Stimulated activated CD4-positive, alpha-beta T cell treated with anti-CD3 and anti-CD28 coated beads, Interleukin-2, amount 100 ng/mL, for 48 hours (primary cell): ENCODE measurements at regions not wholly inside any gene's neighbourhood (a gene's known extent, or its start where the extent isn't known, plus 50 kb on each side); places are given as distances from the start of the nearest gene placed in this dataset.
"Not testable (repeated sequence)": the region's sequence is repeated elsewhere in the genome, so short reads cannot be mapped to it uniquely, and the experiment has no call there.

Experiments used
- DNase-seq, 2 donors: peaks; one replicate each; pipeline ENCODE4 v3.0.0-alpha.2; 2020

DNA sequence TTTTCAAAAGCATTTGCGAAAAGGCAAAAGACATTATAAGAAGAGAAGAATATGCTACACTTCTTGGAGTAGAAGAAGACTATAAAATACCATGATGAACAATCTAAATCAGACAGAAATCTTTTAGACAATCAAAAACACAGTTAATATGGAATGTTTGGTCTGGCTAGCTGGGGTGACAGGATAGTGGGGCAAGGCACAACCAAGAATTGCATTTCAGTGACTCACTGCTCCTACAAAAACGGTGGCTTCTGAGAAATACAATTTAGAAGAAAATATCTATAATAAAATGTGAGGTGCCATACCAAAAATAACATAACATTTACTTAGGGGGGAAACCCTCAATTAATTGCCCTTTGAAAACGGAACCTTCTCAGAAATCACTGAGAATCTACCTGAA is 363.4 kb downstream of the NPR3 start:
- DNase-seq = no peak

DNA sequence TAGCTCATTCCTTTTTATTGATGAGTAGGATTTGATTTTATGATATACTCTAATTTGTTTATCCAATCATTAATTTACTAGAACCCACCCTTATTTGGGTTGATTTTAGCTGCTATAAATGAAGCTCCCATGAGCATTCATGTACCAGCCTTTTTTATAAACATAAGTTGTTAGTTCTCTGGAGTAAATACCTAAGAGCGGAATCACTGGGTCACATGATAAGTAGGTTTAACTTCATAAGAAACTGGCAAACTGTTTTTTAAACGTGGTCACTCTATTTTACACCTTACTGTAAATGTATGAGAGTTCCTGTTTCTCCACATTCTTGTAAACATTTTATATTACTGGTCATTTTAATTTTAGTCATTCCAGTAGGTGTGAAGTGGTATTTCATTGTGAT is 364.6 kb downstream of the NPR3 start:
- no peak for DNase-seq

DNA sequence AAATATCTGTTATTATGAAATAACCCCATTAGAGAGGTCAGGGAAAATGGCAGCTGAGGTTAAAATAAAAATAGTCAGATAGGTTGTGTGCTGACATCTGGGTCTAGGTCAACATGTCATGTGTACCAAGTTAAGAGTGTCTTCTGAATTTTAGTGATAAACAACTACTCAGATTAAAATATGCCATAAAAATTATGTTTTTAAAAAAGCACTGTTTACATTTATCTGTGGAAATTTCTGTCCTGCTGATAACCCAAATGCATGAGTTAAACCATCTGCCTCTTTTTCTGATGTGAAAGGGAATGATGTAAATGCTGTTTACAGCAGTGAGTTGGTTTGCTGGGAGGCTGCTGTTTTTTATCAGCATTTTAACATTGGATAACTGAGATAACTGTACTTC is 361.2 kb upstream of the TARS1 start:
- no peak for DNase-seq

DNA sequence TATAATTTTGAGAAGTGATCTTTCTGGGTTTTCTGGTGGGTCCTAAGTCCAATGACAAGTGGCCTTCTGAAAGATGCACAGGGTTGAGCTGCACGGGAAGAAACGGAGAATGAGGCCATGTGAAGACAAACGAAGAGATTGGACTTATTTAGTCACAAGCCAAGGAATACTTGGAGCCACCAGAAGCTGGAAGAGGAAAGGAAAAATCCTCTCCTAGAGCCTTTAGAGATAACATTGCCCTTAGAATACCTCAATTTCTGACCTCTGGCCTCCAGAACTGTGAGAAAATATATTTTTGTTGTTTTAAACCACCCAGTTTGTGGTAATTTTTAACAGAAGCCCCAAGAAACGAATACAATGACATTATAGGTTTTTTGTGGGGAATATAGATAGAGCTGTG is 360.5 kb upstream of the TARS1 start:
- DNase-seq = no peak

- no peak for DNase-seq
Measured at GRCh38 chr5:33088176-33088575, 352.6 kb upstream of the TARS1 start.

GRCh38 chr5:33091571-33092363 is 349.0 kb upstream of the TARS1 start:
- no peak for DNase-seq

GRCh38 chr5:33092719-33093118 is 348.0 kb upstream of the TARS1 start:
- DNase-seq = no peak

DNA sequence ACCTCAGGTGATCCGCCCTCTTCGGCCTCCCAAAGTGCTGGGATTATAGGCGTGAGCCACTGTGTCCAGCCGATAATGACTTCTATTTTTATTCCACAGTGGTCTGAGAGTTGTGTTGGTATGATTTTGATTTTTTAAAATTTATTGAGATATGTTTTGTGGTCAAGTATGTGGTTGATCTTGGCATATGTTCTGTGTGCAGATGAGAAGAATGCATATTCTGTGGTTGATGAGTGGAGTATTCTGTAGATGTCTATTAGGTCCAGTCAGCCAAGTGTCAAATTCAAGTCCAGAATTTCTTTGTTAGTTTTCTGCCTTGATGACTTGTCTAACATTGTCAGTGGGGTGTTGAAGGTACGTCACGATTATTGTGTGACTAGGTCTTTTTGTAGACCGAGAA is 338.2 kb upstream of the TARS1 start:
- DNase-seq = no peak

GRCh38 chr5:33105521-33105941 is 335.2 kb upstream of the TARS1 start:
- DNase-seq = no peak

GRCh38 chr5:33110496-33110895 is 330.3 kb upstream of the TARS1 start:
- not testable (repeated sequence) for DNase-seq

DNA sequence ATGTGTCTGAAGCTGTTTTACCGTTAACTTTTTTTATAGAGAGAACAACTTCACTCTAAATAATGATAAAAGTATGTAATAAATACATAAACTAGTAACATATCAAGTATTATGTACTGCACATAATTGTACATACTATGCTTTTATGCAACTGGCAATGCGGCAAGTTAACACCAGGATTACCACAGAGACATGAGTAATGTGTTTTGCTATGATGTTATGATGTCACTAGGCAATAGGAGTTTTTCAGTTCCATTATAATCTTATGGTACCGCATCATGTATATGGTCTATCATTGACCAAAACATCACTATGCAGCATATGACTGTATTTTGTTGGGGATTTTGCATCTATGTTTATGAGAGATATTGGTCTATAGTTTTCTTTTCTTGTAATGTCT is 326.4 kb upstream of the TARS1 start:
- DNase-seq = no peak

GRCh38 chr5:33115467-33115866 is 325.3 kb upstream of the TARS1 start:
- DNase-seq = no peak

DNA sequence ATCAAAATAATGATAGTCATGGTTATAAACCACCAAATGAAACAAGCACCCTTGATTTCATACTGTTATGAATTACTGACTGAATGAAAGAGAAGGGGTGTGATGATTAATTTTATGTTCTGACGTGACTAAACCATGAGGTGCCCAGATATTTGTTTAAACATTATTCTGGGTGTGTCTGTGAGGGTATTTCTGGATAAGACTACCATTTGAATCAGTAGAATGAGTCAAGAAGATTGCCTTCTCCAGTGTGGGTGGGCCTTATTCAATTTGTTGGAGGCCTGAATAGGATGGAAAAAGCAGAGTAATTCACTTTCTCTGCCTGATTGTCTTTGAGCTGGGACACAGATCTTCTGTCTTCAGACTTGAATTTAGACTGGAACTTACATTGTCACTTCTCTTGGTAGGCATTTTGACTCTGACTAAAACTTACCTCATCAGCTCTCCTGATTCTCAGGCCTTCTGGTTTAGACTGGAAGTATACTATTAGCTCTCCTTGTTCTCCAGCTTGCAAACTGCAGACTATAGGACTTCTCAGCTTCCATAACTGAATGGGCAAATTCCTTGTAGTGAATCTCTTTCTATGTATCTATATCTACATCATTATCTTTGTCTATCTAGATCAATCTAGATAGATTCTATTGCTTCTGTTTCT is 321.9 kb upstream of the TARS1 start:
- no peak for DNase-seq

DNA sequence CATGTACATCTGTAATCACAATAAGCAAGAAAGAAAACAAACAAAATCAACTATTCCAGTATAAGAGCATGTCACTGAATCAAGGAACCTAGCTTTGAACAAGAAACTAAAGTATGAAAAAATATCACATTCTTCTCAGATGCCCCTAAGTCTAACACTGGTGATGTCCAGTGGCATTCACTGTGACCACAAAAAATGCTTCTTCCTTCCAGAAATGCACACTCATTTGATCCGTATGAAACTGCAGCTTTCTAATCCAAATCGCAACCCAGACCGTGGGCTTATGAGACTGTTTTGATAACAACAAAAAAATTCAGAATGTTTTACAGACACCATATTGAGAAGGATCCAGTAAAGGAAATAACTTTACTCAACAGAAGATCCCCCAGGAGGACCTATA is 320.1 kb upstream of the TARS1 start:
- no peak for DNase-seq

GRCh38 chr5:33129309-33129708 is 311.5 kb upstream of the TARS1 start:
- no peak for DNase-seq

DNA sequence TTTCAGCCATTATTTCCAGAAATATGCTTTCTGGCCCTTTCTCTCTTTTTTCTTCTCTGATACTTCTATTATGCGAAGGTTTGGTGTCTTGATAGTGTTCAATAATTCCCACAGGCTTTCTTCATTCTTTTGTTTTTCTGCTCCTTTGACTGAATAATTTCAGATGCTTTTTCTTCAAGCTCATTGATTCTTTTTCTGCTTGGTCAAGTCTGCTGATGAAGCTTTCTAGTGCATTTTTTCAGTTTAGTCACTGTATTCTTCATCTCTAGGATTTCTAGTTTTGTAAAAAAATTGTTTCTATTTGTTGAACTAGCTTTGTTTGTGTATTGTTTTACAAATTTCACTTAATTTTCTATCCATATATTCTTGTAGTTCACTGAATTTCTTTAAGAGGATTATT is 304.0 kb upstream of the TARS1 start:
- no peak for DNase-seq

DNA sequence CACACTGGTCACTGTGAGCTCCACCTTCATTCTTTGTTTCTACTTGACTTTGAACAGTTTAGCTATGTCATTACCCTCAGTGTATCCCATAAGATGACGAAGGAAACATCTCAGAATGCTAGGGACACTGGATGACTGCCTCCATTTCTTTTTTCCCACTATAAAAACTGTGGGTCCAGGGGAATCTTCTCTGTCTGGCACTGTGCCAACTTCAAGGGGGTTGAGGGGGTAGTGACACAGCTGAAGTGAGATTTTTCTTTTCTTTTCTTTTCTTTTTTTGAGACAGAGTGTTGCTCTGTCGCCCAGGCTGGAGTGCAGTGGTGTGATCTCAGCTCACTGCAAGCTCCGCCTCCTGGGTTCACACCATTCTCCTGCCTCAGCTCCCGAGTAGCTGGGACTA is 302.6 kb upstream of the TARS1 start:
- DNase-seq = not testable (repeated sequence)

GRCh38 chr5:33143405-33144123 is 297.2 kb upstream of the TARS1 start:
- no peak for DNase-seq

GRCh38 chr5:33146881-33147280 is 293.9 kb upstream of the TARS1 start:
- no peak for DNase-seq

GRCh38 chr5:33148076-33148513 is 292.7 kb upstream of the TARS1 start:
- DNase-seq = no peak

GRCh38 chr5:33153372-33153771 is 287.4 kb upstream of the TARS1 start:
- no peak for DNase-seq

DNA sequence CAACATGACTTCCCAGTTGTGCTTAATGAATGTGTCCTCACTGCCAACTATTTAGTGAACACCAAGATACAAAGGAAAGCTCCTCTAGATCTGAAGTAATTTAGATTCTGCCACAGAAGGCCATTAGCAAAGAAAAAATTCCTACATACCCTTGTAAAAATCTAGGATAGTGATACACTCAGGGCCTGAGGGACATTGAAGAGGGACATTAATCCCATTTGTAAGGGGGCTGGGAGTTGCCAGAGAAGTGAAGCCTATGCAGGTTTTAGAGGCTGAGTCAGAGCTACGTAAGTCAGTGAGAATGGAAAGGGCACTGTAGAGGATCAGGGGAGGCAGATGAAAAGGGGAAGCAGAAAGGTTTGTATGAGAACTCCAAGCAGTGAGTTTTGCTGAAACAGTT is 286.9 kb upstream of the TARS1 start:
- no peak for DNase-seq

DNA sequence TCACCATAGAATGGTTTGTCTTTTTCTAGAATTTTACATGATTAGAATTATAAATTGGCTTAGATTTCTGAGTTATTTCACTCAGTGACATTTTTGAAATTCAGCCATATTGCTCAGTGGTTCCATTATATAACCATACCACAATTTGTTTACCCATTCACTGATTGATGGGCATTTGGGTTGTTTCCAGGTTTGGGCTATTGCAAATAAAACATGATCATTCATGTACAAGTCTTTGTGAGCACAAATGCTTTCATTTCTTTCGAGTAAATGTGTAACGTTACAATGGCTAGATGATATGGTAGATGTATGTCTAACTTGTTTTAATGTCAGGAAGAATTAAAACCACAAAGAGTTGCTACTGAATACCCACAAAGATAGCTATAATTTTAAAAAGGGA is 279.9 kb upstream of the TARS1 start:
- DNase-seq = no peak

DNA sequence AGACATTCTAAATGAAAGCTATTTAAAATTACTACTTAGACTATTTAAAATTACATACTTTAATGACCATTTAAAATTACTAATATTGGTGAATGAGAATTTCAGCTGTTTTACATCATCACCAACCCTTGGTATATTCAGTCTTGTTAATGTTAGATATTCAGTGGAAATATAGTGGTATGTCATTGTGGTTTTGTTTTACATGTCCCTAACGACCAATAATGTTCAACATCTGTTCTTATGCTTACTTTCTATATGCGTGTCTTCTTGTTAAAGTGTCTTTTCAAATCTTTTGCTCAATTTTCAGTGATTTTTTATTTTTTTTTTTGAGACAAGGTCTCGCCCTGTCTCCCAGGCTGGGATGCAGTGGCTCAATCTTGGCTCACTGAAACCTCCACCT is 279.3 kb upstream of the TARS1 start:
- DNase-seq = no peak
